ENCODE measurements at regions not wholly inside any gene's neighbourhood (a gene's known extent, or its start where the extent isn't known, plus 50 kb on each side); places are given as distances from the start of the nearest gene placed in this dataset.

DNA sequence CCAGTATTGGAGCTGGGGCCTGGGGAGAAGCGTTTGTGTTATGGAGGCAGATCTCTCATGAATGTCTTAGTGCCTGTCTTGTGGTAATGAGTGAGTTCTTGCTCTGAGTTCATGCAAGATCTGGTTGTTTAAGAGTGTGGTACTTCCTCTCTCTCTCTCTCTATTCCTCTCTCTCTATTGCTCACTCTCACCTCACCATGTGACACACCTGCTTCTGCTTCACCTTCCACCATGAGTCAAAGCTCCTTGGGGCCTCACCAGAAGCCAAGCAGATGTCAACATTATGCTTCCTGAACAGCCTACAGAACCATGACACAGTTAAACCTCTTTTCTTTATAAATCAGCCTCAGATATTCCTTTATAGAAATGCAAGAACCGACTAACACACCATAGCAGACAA lies 242.7 kb upstream of the ADRA1B start:
- no peaks in the 10 kb centered on the region for H3K36me3 ChIP-seq
- H3K4me3 ChIP-seq = no peak overlapping the region
- no peaks in the 10 kb centered on the region for H3K27me3 ChIP-seq
- ATAC-seq (no peak), DNase-seq (no peak)
- TF ChIP-seq, protein P1, sequence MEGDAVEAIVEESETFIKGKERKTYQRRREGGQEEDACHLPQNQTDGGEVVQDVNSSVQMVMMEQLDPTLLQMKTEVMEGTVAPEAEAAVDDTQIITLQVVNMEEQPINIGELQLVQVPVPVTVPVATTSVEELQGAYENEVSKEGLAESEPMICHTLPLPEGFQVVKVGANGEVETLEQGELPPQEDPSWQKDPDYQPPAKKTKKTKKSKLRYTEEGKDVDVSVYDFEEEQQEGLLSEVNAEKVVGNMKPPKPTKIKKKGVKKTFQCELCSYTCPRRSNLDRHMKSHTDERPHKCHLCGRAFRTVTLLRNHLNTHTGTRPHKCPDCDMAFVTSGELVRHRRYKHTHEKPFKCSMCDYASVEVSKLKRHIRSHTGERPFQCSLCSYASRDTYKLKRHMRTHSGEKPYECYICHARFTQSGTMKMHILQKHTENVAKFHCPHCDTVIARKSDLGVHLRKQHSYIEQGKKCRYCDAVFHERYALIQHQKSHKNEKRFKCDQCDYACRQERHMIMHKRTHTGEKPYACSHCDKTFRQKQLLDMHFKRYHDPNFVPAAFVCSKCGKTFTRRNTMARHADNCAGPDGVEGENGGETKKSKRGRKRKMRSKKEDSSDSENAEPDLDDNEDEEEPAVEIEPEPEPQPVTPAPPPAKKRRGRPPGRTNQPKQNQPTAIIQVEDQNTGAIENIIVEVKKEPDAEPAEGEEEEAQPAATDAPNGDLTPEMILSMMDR (IDR thresholded peaks at IDR 0.05) = no peak
- peaks cover 0 to 16% (median 0%) of the 10 kb centered on the region in 11 donors for H3K9me3 ChIP-seq
- WGBS, 2 donors = 81 to 84% methylated on average over 2 of the region's 2 CpGs
- no peaks in the 10 kb centered on the region for H3K4me1 ChIP-seq
- H3K27ac ChIP-seq = no peak overlapping the region
- intact Hi-C loops (cut with DNase I) = no loop called here

DNA sequence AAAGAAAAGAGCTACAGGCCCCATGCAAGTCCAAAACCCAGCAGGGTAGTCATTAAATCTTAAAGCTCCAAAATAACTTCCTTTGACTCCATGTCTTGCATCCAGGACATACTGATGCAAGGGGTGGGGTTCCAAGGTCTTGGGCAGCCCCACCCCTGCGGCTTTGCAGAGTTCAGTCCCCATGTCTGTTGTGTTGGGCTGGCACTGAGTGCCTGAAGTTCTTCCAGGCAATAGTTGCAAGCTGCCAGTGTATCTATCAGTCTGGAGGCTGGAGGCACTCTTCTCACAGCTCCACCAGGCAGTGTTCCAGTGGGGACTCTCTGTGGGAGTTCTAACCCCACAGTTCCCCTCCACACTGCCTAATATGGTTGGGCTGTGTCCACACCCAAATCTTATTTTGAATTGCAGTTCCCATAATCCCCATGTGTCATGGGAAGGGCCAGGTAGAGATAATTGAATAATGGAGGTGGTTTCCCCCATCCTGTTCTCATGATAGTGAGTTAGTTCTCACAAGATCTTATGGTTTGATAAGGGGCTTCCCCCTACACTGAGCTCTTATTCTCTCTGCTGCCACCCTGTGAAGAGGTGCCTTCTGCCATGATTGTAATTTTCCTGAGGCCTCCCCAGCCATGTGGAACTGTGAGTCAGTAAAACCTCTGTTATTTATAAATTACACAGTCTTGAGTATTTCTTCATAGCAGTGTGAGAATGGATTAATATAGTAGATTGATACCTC lies 237.5 kb upstream of the ADRA1B start:
- Histone ChIP-seq H3K27me3 (no peaks in the 10 kb centered on the region), H3K27ac (no peak overlapping the region), H3K9me3 (peaks cover 0 to 36% (median 7%) of the 10 kb centered on the region in 11 donors), H3K4me3 (no peak overlapping the region), H3K4me1 (no peaks in the 10 kb centered on the region), H3K36me3 (no peaks in the 10 kb centered on the region)
- ATAC-seq (no peak), DNase-seq (no peak)
- intact Hi-C loops (cut with DNase I) = no loop called here
- TF ChIP-seq, protein P1 (IDR thresholded peaks at IDR 0.05) = no peak
- WGBS, 2 donors = 67 to 74% methylated on average over 1 of the region's 1 CpG

DNA sequence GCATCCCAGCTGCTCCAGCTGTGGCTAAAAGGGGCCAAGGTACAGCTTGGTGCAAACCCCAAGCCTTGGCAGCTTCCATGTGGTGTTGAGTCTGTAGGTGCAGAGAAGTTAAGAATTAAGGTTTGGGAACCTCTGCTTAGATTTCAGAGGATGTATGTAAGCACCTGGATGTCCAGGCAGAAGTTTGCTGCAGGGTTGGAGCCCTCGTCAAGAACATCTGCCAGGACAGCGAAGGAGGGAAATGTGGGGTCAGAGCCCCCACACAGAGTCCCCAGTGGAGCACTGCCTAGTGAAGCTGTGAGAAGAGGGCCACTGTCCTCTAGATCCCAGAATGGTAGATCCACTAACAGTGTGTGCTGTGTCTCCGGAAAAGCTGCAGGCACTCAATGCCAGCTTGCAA lies 236.2 kb upstream of the ADRA1B start:
- no peaks in the 10 kb centered on the region for H3K36me3 ChIP-seq
- TF ChIP-seq, protein P1 (IDR thresholded peaks at IDR 0.05) = no peak
- H3K9me3 ChIP-seq = peaks cover 0 to 36% (median 7%) of the 10 kb centered on the region in 11 donors
- ATAC-seq (no peak), DNase-seq (no peak)
- no peak overlapping the region for H3K4me3 ChIP-seq
- intact Hi-C loops (cut with DNase I) = no loop called here
- H3K4me1 ChIP-seq = no peaks in the 10 kb centered on the region
- no peaks in the 10 kb centered on the region for H3K27me3 ChIP-seq
- no peak overlapping the region for H3K27ac ChIP-seq
- 93 to 94% methylated on average over 3 of the region's 3 CpGs for WGBS, 2 donors

DNA sequence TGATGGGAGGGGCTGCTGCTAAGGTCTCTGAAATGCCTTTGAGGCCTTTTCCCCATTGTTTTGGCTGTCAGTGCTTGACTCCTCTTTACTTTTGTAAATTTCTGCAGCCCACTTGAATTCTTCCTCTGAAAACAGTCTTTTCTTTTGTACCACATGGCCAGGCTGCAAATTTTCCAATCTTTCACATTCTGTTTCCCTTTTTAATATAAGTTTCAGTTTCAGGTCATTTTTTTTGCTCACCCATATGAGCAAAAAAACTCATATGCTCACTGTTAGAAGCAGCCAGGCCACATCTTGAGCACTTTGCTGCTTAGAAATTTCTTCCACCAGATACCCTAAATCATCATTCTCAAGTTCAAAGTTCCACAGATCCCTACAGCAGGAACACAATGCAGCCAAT lies 234.6 kb upstream of the ADRA1B start:
- Histone ChIP-seq H3K27ac (no peak overlapping the region), H3K9me3 (peaks cover 0 to 36% (median 7%) of the 10 kb centered on the region in 11 donors), H3K4me1 (no peaks in the 10 kb centered on the region), H3K4me3 (no peak overlapping the region), H3K36me3 (no peaks in the 10 kb centered on the region), H3K27me3 (no peaks in the 10 kb centered on the region)
- DNase-seq (no peak), ATAC-seq (no peak)
- TF ChIP-seq, protein P1 (IDR thresholded peaks at IDR 0.05) = no peak
- intact Hi-C loops (cut with DNase I) = no loop called here

Measured in heart right ventricle (tissue), 16 donors.